Activated naive CD4-positive, alpha-beta T cell treated with anti-CD3 and anti-CD28 coated beads, Interleukin-2, amount 10 ng/mL, durations not matched to agents 7 days and 5 days (primary cell): ENCODE measurements at regions not wholly inside any gene's neighbourhood (a gene's known extent, or its start where the extent isn't known, plus 50 kb on each side); places are given as distances from the start of the nearest gene placed in this dataset.

Source experiments
- CTCF ChIA-PET: fragments of 350-600 bp; sonication (Branson Sonifier 250); formaldehyde crosslinking; loops from one replicate; lab custom pipeline; 2021; ENCODE audit warnings: antibody characterized with exemption; lab: Charles Lee
- DNase-seq: peaks from one replicate; pipeline ENCODE4 v3.0.0-alpha.2; 2020
- H3K27ac Mint-ChIP-seq: one replicate; pipeline ENCODE4 v1.8.0; 2021; ENCODE audit warnings: mild to moderate bottlenecking, moderate library complexity, mixed read lengths
- H3K27me3 Mint-ChIP-seq: one replicate; pipeline ENCODE4 v1.8.0; 2021; ENCODE audit warnings: mild to moderate bottlenecking, mixed read lengths
- H3K36me3 Mint-ChIP-seq: one replicate; pipeline ENCODE4 v1.8.0; 2021; ENCODE audit warnings: mixed read lengths
- H3K4me1 Mint-ChIP-seq: one replicate; pipeline ENCODE4 v1.8.0; 2021; ENCODE audit warnings: mixed read lengths
- H3K4me3 Mint-ChIP-seq: one replicate; pipeline ENCODE4 v1.8.0; 2021; ENCODE audit warnings: mild to moderate bottlenecking, moderate library complexity, mixed read lengths
- H3K9me3 Mint-ChIP-seq: one replicate; pipeline ENCODE4 v1.8.0; 2021; ENCODE audit warnings: mixed read lengths

DNA sequence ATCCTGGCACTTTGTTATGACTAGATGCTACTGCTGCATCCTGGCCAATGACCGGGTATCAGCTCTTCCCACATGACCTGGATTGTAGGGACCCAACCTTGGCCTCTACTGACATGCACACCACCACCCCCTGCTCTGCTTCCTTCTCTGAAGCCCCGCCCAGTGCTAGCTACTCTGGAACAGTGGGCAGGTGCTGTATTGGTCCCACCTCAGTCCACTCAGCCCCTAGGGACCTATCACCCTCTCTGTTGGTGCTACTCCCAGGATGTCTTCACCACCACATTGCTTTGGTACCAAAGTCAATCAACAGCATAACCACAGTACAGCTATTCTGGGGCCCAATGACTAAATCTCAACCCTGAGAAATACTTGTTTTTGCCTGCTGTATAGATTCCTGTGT is 170.2 kb upstream of the PRICKLE2 start:
- H3K9me3 Mint-ChIP-seq, result no peaks in the 10 kb centered on the region
- H3K4me1 Mint-ChIP-seq, result no peaks in the 10 kb centered on the region
- H3K27me3 Mint-ChIP-seq, result peaks cover 8% of the 10 kb centered on the region
- DNase-seq, result no peak
- H3K4me3 Mint-ChIP-seq, result no peak overlapping the region
- CTCF ChIA-PET, result interaction anchor here (0.8 to 2.3 kb wide), 3 partner anchors 69 to 365 kb away, joined by 3 to 8 read pairs (median 4); no protein-coding TSS in a partner anchor
- no peaks in the 10 kb centered on the region for H3K36me3 Mint-ChIP-seq
- H3K27ac Mint-ChIP-seq, result peak overlapping the region; percentile 7

DNA sequence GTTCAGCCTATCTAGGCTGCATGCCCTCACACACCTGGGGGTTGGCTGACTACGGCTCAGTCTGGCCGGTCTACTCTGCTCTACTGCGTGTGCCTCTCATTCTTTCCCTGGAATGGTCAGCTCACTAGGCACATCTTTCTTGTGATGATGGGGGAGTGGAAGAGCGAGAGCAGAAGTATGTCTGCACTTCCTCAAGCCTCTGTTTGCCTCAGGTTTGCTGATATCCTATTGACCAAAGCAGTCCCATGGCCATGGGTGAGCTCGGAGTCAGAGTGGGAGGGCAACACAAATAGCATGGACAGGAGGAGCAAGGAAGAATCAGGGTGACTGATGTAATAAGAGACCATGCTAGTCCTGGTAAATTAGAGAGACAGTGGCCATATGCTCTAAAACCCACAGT is 167.9 kb upstream of the PRICKLE2 start:
- no peaks in the 10 kb centered on the region for H3K36me3 Mint-ChIP-seq
- H3K27me3 Mint-ChIP-seq, result peaks cover 5% of the 10 kb centered on the region
- no peak overlapping the region for H3K27ac Mint-ChIP-seq
- CTCF ChIA-PET, result no interaction called here
- H3K4me1 Mint-ChIP-seq, result no peaks in the 10 kb centered on the region
- H3K9me3 Mint-ChIP-seq, result no peaks in the 10 kb centered on the region
- no peak overlapping the region for H3K4me3 Mint-ChIP-seq
- DNase-seq, result no peak

DNA sequence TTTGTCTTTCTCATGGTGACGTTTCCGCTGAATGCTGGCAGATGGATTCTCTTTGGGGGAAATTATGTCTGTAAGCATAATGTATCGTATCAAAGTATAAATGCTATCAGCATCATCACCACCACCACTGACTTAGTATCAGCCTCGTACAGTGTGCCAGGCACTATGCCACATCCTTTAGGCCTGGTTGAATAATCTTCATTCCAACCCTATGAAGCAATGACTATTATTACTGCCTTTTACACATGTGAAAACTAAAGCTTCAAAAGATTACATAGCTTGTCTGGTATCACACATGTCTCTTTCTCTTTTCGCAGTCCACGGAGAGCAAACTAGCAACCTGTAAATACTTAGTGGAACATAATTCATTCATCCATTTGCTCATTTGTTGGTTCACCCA is 166.7 kb upstream of the PRICKLE2 start:
- peaks cover 9% of the 10 kb centered on the region for H3K27me3 Mint-ChIP-seq
- CTCF ChIA-PET, result no interaction called here
- H3K27ac Mint-ChIP-seq, result no peak overlapping the region
- no peak overlapping the region for H3K4me3 Mint-ChIP-seq
- no peaks in the 10 kb centered on the region for H3K9me3 Mint-ChIP-seq
- no peaks in the 10 kb centered on the region for H3K4me1 Mint-ChIP-seq
- DNase-seq, result no peak
- H3K36me3 Mint-ChIP-seq, result no peaks in the 10 kb centered on the region

DNA sequence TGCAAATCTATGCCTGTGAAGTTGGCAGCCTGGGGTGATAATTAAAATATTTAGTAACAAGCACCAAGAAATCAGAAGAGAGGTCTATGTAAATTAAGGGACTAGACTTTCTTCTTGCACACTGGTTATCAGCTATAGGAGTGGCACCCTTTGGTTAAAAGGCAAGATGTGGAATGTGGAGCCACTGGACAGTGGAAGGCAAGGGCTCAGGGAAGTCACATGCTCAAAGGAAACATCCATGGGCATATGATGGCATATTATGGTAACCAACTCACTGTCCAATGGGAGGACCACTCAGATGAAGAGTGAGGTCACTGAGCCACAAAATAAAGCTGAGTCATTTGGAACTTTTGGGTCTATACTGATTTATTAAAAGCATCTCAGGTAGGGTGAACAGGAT is 165.6 kb upstream of the PRICKLE2 start:
- Mint-ChIP-seq H3K9me3 (no peaks in the 10 kb centered on the region), H3K27ac (no peak overlapping the region), H3K36me3 (no peaks in the 10 kb centered on the region), H3K27me3 (peaks cover 13% of the 10 kb centered on the region), H3K4me3 (no peak overlapping the region), H3K4me1 (no peaks in the 10 kb centered on the region)
- DNase-seq, result no peak
- CTCF ChIA-PET, result no interaction called here

GRCh38 chr3:64388886-64389285 is 163.6 kb upstream of the PRICKLE2 start:
- H3K9me3 Mint-ChIP-seq, result no peaks in the 10 kb centered on the region

DNA sequence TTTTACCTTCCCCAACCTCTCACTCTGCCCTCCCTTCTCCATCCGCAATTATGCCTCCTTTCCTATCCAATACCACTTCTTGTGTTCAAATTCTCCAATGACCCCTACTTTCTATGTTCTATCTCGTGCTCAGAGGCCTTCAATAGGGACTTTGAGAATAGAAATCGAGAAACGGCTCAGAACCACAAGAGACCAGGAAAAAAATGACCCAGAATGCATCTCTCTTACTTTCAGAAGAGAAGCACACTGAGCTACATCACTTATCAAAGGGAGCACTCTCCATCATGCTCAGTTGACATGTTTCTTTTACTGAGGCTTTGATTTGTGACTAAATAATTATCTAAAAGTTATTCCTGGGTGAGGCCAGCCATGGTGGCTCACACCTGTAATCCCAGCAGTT is 162.4 kb upstream of the PRICKLE2 start:
- H3K27me3 Mint-ChIP-seq, result peaks cover 13% of the 10 kb centered on the region
- H3K4me3 Mint-ChIP-seq, result no peak overlapping the region
- no peaks in the 10 kb centered on the region for H3K9me3 Mint-ChIP-seq
- no peaks in the 10 kb centered on the region for H3K36me3 Mint-ChIP-seq
- CTCF ChIA-PET, result no interaction called here
- no peaks in the 10 kb centered on the region for H3K4me1 Mint-ChIP-seq
- no peak for DNase-seq
- H3K27ac Mint-ChIP-seq, result no peak overlapping the region

More at GRCh38 chr3:64388886-64389285, 163.6 kb upstream of the PRICKLE2 start:
- no peak overlapping the region for H3K4me3 Mint-ChIP-seq
- no peak for DNase-seq
- no peaks in the 10 kb centered on the region for H3K4me1 Mint-ChIP-seq
- no peak overlapping the region for H3K27ac Mint-ChIP-seq
- CTCF ChIA-PET, result no interaction called here
- peaks cover 13% of the 10 kb centered on the region for H3K27me3 Mint-ChIP-seq
- H3K36me3 Mint-ChIP-seq, result no peaks in the 10 kb centered on the region

DNA sequence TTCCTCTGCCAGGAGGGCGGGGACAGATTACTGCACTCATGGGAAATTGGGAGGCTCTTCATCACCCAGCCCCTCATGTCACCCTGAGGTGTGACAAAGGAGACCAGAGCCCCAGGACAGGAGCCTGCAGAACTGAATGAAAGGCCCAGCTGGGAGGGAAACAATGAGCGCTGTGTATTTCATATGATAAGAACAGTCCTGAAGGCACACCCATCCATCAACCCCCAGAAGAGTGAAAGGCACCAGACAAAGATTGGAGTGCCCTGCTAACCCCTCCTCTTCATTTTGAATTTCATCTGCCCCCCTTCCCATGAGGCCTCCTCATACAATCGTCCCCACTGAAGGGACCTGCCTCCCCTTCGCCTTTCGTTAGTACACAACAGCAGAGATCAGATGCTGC is 160.0 kb upstream of the PRICKLE2 start:
- no peak for DNase-seq
- CTCF ChIA-PET, result no interaction called here
- Mint-ChIP-seq H3K9me3 (no peaks in the 10 kb centered on the region), H3K27ac (no peak overlapping the region), H3K27me3 (peaks cover 8% of the 10 kb centered on the region), H3K36me3 (no peaks in the 10 kb centered on the region), H3K4me1 (no peaks in the 10 kb centered on the region), H3K4me3 (no peak overlapping the region)

- H3K4me3 Mint-ChIP-seq, result no peak overlapping the region
- H3K9me3 Mint-ChIP-seq, result no peaks in the 10 kb centered on the region
- CTCF ChIA-PET, result no interaction called here
- H3K27me3 Mint-ChIP-seq, result peaks cover 8% of the 10 kb centered on the region
- DNase-seq, result no peak
- no peaks in the 10 kb centered on the region for H3K36me3 Mint-ChIP-seq
- H3K4me1 Mint-ChIP-seq, result no peaks in the 10 kb centered on the region
- no peak overlapping the region for H3K27ac Mint-ChIP-seq
Observed at GRCh38 chr3:64384561-64384960, 159.3 kb upstream of the PRICKLE2 start.

- CTCF ChIA-PET, result interaction anchor here (0.6 kb wide), 2 partner anchors 149 to 1835 kb away, joined by 3 read pairs; no protein-coding TSS in a partner anchor
- no peaks in the 10 kb centered on the region for H3K36me3 Mint-ChIP-seq
- H3K4me3 Mint-ChIP-seq, result no peak overlapping the region
- no peaks in the 10 kb centered on the region for H3K9me3 Mint-ChIP-seq
- no peak overlapping the region for H3K27ac Mint-ChIP-seq
- peaks cover 7% of the 10 kb centered on the region for H3K27me3 Mint-ChIP-seq
- DNase-seq, result no peak
- no peaks in the 10 kb centered on the region for H3K4me1 Mint-ChIP-seq
Observed at GRCh38 chr3:64382153-64382552, 156.9 kb upstream of the PRICKLE2 start.

DNA sequence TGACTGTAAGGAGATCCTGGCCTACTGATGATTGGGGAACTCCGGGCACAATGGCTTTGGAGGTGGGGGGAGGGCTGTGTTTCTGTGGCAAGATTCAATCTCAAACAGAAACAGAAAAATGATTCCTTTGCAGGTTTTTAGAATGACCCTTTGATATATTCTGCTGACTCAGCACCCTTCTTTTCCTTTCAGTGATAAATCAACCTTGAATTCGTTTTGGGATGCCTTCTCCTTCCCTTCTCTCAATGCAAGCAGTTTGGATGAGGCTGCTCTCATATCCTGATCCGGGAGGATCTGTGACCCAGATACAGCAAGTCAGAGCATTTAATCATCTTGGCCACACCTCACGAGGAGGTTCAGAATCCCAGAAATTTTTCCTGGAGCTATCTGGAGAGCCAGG is 156.1 kb upstream of the PRICKLE2 start:
- Mint-ChIP-seq H3K36me3 (no peaks in the 10 kb centered on the region), H3K27ac (no peak overlapping the region), H3K4me1 (no peaks in the 10 kb centered on the region), H3K9me3 (no peaks in the 10 kb centered on the region), H3K27me3 (peaks cover 6% of the 10 kb centered on the region), H3K4me3 (no peak overlapping the region)
- no peak for DNase-seq
- CTCF ChIA-PET, result no interaction called here

GRCh38 chr3:64380546-64380945 is 155.3 kb upstream of the PRICKLE2 start:
- DNase-seq, result no peak
- Mint-ChIP-seq H3K4me3 (no peak overlapping the region), H3K9me3 (peaks cover 3% of the 10 kb centered on the region), H3K36me3 (no peaks in the 10 kb centered on the region), H3K27ac (no peak overlapping the region), H3K4me1 (no peaks in the 10 kb centered on the region), H3K27me3 (peaks cover 3% of the 10 kb centered on the region)
- CTCF ChIA-PET, result no interaction called here

- H3K4me3 Mint-ChIP-seq, result no peak overlapping the region
- H3K27ac Mint-ChIP-seq, result no peak overlapping the region
- H3K9me3 Mint-ChIP-seq, result peaks cover 3% of the 10 kb centered on the region
- CTCF ChIA-PET, result no interaction called here
- H3K27me3 Mint-ChIP-seq, result peaks cover 3% of the 10 kb centered on the region
- H3K36me3 Mint-ChIP-seq, result no peaks in the 10 kb centered on the region
- DNase-seq, result no peak
- no peaks in the 10 kb centered on the region for H3K4me1 Mint-ChIP-seq
Observed at GRCh38 chr3:64379221-64379620, 154.0 kb upstream of the PRICKLE2 start.

DNA sequence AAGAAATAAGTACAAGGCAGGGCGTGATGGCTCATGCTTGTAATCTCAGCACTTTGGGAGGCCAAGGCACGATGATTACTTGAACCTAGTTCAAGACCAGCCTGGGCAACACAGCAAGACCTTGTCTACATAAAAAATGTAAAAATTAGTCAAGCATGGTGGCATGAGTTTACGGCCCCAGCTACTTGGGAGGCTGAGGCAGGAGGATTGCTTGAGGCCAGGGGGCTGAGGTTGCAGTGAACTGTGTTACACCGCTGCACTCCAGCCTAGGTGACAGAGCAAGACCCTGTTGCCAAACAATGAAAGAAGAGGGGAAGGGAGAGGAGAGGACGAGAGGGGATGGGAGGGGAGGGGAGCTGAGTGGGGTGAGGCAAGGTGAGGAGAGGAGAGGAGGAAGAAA is 152.7 kb upstream of the PRICKLE2 start:
- Mint-ChIP-seq H3K4me3 (no peak overlapping the region), H3K4me1 (no peaks in the 10 kb centered on the region), H3K27ac (no peak overlapping the region), H3K9me3 (peaks cover 3% of the 10 kb centered on the region), H3K36me3 (no peaks in the 10 kb centered on the region), H3K27me3 (peaks cover 3% of the 10 kb centered on the region)
- DNase-seq, result no peak
- CTCF ChIA-PET, result no interaction called here

DNA sequence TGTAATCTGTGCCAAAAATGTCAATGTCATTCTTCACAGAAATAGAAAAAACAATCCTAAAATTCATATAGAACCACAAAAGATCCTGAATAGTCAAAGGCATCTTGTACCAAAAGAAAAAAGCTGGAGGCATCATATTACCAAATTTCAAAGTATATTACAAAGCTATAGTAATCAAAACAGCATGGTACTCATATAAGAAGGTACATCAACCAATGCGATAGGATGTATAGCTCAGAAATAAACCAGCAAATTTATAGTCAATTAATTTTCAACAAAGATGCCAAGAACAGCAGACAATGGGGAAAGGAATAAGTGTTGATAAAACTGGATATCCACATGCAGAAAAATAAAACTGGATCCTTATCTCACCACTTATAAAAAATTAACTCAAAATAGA is 150.5 kb upstream of the PRICKLE2 start:
- CTCF ChIA-PET, result no interaction called here
- Mint-ChIP-seq H3K36me3 (no peaks in the 10 kb centered on the region), H3K9me3 (peaks cover 3% of the 10 kb centered on the region), H3K4me1 (no peaks in the 10 kb centered on the region), H3K27ac (no peak overlapping the region), H3K4me3 (no peak overlapping the region), H3K27me3 (peaks cover 3% of the 10 kb centered on the region)
- DNase-seq, result no peak

GRCh38 chr3:64369390-64369789 is 144.1 kb upstream of the PRICKLE2 start:
- Mint-ChIP-seq H3K27me3 (peaks cover 12% of the 10 kb centered on the region), H3K27ac (no peak overlapping the region), H3K36me3 (no peaks in the 10 kb centered on the region), H3K4me3 (no peak overlapping the region), H3K9me3 (no peaks in the 10 kb centered on the region), H3K4me1 (no peaks in the 10 kb centered on the region)
- CTCF ChIA-PET, result interaction anchor here (1.0 kb wide), 1 partner anchor 339 kb away, joined by 3 read pairs; no protein-coding TSS in a partner anchor
- no peak for DNase-seq
